ENCODE measurements at regions not wholly inside any gene's neighbourhood (a gene's known extent, or its start where the extent isn't known, plus 50 kb on each side); places are given as distances from the start of the nearest gene placed in this dataset.

DNA sequence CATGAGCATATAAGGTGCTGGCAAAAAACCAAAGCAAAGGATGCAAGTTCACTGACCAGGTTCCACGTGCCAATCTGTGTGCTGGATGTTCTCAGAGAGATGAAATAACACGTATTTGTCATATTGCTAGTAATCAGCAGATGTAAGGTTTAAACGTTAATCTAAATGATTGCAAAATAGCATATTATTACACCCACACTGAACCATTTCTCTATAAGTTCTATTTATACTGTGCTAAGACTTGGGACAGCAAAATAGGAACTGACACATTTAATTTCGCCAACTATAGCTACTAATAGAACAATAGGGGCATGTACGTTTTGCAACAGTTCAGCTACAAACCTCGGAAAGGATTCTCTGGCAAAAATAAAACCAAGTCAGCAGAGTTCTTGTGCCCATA lies 350.3 kb upstream of the ZNF385D start:
- Histone ChIP-seq H3K4me2 (ENCODE audit: insufficient read depth, insufficient read length, low read length) (no peak overlapping the region), H3T11ph (ENCODE audit: low read length) (no peak overlapping the region), H2BK12ac (ENCODE audit: insufficient read length, low read depth, low read length) (no peak overlapping the region), H3K79me2 (ENCODE audit: insufficient read depth, low read length) (no peaks in the 10 kb centered on the region), H2AK5ac (ENCODE audit: insufficient read length, low read length) (no peak overlapping the region), H3K23ac (ENCODE audit: insufficient read length, low read depth, low read length) (no peak overlapping the region), H3K9me3 (ENCODE audit: control insufficient read depth, low read depth, low read length) (no peaks in the 10 kb centered on the region), H2BK15ac (ENCODE audit: low read depth, low read length) (no peak overlapping the region), H3K23me2 (ENCODE audit: insufficient read length, low read depth, low read length, poor library complexity, severe bottlenecking) (no peaks in the 10 kb centered on the region), H2BK120ac (ENCODE audit: low read depth, low read length, poor library complexity, severe bottlenecking) (no peak overlapping the region), H3K27me3 (ENCODE audit: insufficient read depth, low read length) (no peaks in the 10 kb centered on the region), H3K27ac (ENCODE audit: insufficient read length, low read depth, low read length) (no peak overlapping the region), H3K4me1 (ENCODE audit: insufficient read depth, low read length) (no peaks in the 10 kb centered on the region), H2BK5ac (ENCODE audit: insufficient read length, low read length) (no peak overlapping the region), H3K9ac (ENCODE audit: extremely low read depth, insufficient read length, low read length) (no peak overlapping the region), H4K8ac (replicated peaks; ENCODE audit: insufficient read length, low read depth, low read length) (no peak overlapping the region), H3K79me1 (ENCODE audit: insufficient read depth, low read depth, low read length, poor library complexity, severe bottlenecking) (no peaks in the 10 kb centered on the region), H4K91ac (ENCODE audit: insufficient read length, low read depth, low read length) (no peak overlapping the region), H2AFZ (ENCODE audit: low read length) (no peak overlapping the region), H3K4ac (ENCODE audit: low read depth, low read length) (no peak overlapping the region), H4K5ac (ENCODE audit: insufficient read length, low read depth, low read length) (no peak overlapping the region), H3K14ac (ENCODE audit: insufficient read depth, low read length) (no peak overlapping the region), H3K18ac (ENCODE audit: insufficient read length, low read depth, low read length) (no peak overlapping the region), H2BK20ac (ENCODE audit: low read depth, low read length, poor library complexity, severe bottlenecking) (no peak overlapping the region), H3K56ac (ENCODE audit: insufficient read length, low read depth, low read length) (no peak overlapping the region), H4K20me1 (ENCODE audit: control insufficient read depth, insufficient read depth, insufficient read length) (no peaks in the 10 kb centered on the region)
- no peak for DNase-seq
- Mint-ChIP-seq H3K27ac (no peak overlapping the region), H3K27me3 (ENCODE audit: low read depth) (no peaks in the 10 kb centered on the region), H3K4me1 (no peaks in the 10 kb centered on the region), H3K36me3 (ENCODE audit: insufficient read depth in 1 of 3, low read depth in 3 of 3) (no peaks in the 10 kb centered on the region), H3K4me3 (no peak overlapping the region), H3K9me3 (no peaks in the 10 kb centered on the region)
- WGBS (ENCODE audit: extremely low coverage, insufficient read length, low lambda C conversion rate): no CpG with 5 or more reads among the region's 6 CpGs
- TF ChIP-seq, protein P1, sequence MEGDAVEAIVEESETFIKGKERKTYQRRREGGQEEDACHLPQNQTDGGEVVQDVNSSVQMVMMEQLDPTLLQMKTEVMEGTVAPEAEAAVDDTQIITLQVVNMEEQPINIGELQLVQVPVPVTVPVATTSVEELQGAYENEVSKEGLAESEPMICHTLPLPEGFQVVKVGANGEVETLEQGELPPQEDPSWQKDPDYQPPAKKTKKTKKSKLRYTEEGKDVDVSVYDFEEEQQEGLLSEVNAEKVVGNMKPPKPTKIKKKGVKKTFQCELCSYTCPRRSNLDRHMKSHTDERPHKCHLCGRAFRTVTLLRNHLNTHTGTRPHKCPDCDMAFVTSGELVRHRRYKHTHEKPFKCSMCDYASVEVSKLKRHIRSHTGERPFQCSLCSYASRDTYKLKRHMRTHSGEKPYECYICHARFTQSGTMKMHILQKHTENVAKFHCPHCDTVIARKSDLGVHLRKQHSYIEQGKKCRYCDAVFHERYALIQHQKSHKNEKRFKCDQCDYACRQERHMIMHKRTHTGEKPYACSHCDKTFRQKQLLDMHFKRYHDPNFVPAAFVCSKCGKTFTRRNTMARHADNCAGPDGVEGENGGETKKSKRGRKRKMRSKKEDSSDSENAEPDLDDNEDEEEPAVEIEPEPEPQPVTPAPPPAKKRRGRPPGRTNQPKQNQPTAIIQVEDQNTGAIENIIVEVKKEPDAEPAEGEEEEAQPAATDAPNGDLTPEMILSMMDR (conservative IDR thresholded peaks at IDR 0.05): no peak
